ENCODE measurements at regions not wholly inside any gene's neighbourhood (a gene's known extent, or its start where the extent isn't known, plus 50 kb on each side); places are given as distances from the start of the nearest gene placed in this dataset.

DNA sequence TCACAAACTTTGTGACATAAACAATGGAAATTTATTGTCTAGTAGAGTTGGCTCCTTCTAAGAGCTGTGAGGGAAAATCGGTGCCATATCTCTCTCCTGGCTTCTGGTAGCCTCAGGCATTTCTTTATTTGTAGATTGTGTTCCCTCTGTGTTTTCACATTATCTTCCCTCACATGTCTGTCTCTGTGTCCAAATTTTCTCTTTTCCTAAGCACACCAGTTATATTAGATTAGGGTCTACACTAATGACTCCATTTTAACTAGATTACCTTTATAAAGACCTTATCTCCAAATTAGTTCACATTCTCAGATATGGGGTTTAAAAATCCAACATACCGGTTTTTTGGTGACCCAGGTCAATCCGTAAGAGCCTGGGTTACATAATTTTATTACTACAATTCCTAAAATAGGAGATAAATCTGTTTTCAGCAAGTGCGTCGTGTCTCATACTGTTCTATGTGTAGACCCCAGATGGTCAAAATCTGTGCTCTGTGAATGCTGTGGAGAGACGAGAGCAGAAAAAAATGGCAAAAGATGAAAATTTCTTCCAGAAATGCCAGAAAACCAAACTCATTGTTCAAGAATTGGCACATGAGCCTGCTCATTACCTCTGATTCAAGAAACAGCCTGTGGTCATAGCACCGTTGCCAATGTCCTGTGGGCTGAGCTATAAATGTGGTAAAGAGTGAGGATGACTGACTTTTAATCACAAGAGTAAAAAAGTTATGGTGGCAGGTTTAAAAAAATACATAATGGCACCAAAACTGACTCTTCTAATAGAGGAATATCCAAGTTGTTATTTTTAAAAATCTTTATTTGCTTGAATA, 574.7 kb downstream of the PCDH7 start:
- no peak for DNase-seq

DNA sequence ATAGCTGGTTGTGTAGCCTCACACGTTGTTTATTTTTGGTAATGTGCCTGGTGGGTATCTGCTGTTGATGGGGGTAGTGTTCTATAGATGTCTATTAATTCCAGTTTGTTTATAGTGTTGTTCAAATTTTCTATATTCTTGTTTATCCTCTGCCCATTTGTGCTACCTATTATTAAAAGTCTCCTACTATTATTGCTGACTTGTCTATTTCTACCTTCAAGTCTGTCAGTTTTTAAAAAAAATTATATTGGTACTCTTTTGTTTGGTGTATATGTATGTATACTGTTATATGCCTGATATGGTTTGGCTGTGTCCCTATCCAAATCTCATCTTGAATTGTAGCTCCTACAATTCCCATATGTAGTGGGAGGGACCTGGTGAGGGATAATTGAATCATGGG, 578.6 kb downstream of the PCDH7 start:
- no peak for DNase-seq

DNA sequence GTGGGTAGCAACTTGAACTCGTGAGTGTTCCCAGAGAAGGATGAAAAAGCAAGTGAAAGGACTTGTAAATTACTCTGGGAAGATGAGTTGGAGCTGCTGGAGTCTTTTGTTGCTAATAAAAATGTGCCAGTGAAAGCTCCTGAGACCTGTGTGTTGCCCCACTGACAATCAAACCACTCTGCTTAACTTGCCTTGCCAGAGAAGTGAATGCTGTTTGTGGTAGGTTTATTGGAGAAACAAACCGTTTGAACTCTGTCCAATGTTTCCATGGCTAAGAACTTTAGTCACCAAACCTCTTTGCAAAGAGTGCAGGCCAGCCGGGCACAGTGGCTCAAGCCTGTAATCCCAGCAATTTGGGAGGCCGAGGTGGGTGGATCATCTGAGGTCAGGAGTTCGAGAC, 586.9 kb downstream of the PCDH7 start:
- DNase-seq: no peak

DNA sequence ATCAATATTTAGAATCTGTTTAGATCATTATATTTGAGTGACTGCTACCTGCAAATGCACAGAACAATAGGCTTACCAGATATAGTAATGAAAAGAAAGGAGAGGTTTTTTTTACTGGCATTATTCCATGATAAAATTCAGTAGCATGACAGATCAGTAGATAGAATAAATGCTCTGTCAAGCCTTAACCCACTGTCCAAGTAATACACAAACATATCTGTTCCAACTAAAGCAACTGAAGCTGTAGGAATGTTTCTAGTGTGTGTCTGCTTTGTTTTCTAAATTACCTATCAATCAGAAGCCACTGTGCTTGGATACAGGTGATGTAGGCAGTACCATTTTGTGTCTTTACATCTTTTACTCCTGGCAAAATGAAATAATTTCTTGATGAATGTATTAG, 604.6 kb downstream of the PCDH7 start:
- no peak for DNase-seq

DNA sequence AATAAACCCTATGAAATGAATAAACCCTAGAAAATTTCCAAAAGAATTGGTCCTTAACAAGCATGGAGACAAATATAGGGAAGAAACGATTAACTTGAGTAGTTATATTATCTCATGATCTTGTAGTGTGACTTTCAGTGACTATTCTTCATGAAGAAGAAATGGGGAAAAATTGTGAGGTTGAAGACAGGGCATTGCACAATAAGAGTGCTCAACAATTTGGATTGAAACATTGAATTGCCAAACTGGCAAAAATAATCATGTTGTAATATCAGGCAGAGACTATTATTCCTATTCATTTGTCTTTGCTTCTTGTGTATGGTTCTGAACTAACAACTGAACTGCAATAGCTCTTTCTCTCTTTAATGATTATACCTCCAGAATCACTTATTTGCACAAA, 605.1 kb downstream of the PCDH7 start:
- no peak for DNase-seq

DNA sequence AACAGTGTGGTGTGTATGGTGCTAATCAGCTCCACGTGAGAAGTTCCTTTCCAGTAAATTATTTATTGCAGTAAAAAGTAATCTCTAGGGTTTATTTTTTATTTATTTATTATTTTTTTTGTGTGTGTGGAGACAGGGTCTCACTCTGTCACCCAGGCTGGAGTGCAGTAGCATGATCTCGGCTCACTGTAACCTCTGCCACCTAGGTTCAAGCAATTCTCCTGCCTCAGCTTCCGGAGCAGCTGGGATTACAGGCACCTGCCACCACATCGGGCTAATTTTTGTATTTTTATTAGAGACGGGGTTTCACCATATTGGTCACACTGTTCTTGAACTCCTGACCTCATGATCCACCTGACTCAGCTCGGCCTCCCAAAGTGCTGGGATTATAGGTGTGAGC, 606.9 kb downstream of the PCDH7 start:
- no peak for DNase-seq

DNA sequence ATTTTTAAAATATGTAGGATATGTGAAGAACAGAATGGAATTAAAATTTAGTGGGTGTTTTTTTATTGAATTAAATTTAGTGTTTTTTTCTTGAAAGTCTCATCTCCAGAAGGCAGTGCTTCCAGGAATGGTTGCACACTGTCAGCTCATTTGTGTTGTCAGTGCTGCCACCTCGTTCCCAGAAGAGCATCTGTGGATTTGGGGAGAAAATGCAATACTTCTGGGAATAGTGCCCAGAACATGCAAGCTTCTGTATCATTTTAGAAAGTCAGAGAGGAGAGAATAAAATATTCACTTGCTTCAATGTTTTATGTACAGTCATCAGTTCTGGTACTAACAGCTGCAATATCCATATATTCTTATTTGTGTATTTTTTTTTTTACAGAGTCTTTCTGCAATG, 608.8 kb downstream of the PCDH7 start:
- DNase-seq: no peak

DNA sequence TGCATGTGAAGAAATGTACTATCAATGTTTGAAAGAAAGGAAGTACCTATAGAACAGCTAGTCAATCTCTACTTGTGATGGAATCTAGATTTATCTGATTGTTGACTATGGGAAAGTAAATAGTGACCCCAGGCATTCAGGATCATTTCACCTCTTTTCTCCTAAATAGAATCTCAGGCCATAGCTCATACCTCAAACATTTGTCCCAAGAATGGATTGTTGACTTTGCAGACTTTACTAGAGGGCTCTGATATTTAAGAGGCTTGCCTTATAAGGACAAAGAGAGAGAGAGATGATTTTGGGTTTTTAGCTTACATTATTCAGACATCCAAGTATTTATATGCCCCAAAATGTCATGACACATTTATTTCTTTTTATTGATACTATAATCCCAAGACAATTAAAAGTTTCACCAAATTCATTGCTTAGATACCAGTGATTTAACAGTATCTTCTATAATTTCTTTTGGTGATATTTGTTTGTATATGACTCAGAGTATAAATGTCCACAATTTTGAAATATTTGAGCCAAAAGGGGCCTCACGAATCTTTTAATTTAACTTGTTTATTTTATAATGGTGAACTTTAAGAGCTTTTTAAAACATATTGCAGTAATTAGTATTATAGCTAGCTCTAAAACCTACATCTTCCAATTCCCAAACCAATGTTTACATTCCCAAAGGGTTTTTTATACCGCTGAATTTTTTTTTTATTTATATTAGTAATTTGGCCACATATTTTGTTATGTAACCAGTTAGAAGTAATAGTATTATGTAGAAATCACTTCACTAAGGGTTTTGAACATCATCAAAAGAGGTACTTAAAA, 614.1 kb downstream of the PCDH7 start:
- no peak for DNase-seq

DNA sequence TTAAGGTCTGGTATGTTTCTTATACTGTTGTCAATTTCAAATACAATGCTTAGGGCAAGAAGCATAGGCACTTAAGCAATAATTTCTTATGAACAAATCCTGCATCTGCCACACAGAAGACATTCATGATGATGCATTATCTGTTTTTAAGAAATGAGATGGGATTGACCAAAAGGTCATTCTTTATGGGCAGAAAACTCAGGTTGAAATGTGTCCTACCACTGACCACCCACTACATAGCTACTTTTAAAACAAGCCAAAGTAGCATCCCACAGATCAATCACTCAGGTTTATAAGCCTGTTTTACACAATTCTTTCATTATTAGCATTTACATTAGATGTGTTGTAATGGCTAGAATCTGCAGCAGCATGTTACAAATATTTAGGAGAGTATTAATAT, 617.8 kb downstream of the PCDH7 start:
- no peak for DNase-seq

DNA sequence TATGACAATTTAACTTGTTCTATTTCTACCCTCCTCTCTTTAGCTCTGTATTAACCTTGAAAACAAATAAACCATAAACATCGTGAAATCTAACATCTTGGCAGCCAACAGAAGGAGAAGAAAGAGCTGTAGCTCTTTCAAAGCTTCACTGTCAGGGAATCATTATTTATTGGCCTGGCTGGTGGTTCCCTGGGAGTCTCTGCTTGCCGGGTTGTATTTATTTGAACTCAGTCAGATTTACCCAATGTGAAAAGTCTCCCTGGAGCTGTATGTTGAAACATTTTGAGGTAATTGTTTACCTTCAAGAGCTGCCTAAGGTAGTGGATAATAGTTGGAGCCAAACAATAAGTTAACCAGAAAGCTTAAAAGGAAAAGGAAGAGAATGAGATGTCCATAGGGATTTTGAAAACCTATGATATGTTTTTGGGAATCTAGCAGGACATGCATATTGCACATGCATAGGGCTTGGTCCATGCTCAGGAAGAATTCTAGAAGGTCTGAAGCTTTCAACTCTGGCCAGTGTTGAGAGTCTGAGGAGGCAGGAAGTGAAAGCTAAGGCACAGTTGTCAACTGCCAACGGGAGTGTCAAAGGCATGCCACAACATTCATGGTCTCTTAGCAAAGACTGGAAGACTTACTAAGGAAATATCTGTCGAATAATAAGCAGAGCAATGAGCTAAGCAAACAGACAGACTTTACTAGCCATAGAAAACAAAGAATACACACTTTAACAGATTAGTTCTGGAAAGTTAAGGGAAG, 621.6 kb downstream of the PCDH7 start:
- DNase-seq: no peak

DNA sequence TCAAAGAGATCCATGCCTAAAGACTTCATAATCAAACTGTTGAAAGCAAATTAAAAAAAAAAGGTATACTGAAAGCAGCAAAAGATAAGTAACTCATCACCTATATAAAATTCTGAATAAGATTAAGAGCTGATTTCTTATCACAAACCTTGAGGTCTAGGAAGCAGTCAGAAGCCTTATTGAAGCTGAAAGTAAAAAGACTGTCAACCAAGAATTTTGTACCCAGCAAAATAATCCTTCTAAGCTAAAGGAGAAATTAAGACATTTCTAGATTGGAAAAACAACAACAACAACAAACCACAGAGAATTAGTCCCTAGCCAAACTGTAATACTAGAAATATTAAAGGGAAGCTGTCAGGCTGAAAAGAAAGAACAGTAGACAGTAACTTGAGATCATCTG, 622.9 kb downstream of the PCDH7 start:
- DNase-seq: no peak

DNA sequence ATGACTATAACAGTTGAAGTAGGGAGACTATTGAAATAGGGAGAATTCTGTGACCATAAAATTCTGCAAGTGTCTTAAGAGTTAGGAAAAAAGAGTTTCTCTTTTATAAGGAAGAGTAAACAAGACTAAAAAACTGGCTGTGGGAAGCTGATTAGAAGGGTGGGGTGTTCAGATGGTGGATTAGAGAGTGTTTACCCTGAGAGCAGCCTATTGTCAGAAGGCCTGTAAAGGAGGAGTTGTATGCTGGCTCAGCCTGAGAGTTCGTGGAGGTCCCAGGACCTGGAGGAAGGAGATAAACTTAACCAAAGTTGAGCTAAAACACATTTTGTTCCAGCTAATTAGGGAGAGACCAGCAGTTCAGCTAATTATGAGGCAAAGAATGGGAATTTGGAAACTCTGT, 629.7 kb downstream of the PCDH7 start:
- no peak for DNase-seq

DNA sequence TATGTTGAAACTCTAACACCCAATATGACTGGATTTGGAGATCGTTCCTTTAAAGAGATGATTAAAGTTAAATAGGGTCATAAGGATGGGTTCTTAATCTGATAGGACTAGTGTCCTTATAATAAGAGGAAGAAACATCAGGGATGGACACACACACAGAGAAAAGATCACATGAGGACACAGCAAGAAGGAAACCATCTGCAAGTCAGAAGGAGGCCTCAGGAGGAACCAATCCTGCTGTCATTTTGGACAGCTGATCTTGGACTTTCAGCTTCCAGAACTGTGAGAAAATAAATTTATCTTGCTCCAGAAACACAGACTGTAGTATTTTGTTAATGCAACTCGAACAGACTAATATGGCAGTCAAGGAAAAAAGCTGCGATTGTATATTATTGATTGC, 631.5 kb downstream of the PCDH7 start:
- DNase-seq: no peak

DNA sequence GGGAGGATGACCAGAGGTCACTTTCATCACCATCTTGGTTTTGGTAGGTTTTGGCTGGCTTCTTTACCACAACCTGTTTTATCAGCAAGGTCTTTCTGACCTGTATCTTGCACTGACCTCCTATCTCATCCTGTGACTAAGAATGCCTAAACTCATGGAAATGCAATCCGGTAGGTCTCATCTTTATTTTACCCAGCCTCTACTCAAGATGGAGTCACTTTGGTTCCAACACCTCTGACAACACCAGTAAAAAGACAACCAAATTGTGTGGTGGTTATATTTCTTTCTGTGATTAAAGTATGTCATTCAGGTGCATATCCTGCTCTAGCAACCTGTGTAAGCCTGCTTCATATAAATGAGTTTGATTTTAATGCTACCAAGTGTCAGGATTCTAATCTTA, 636.7 kb downstream of the PCDH7 start:
- DNase-seq: no peak

DNA sequence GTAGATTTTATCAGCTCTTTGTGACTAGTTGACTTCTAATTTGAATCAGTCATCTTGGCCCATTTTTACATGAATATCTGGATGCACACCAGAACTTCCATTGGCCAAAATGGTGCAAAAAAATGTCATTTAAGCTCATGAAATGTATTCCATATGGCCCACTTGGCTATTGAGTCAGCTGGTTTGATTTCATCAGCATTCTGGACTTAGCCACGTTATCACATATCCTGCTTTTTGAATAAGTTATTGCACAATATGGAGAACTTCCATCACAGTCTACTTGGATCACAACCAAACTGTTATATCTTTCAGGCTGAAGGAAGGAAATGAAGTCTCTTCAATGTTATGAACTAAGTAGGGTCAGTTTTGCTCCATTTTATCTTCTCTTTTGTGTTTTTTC, 640.6 kb downstream of the PCDH7 start:
- no peak for DNase-seq

DNA sequence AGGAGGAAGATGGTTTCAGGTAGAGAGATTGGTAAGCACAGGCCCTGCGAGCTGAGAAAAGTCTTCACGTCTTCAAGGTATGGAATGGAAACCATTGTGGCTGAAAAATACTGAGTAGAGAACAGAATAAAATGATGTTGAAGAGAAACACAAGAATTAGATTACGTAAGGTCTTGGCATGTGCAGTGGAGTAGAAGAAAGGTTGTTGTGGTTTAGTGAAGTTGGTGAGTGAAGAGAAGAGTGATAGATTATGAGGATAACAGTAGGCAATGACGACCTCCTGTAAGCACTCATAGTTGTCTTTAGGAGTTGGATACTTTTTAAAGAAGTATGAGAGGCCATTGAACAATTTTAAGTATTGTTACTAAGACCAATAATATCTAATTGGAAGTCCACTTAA, 642.6 kb downstream of the PCDH7 start:
- no peak for DNase-seq

DNA sequence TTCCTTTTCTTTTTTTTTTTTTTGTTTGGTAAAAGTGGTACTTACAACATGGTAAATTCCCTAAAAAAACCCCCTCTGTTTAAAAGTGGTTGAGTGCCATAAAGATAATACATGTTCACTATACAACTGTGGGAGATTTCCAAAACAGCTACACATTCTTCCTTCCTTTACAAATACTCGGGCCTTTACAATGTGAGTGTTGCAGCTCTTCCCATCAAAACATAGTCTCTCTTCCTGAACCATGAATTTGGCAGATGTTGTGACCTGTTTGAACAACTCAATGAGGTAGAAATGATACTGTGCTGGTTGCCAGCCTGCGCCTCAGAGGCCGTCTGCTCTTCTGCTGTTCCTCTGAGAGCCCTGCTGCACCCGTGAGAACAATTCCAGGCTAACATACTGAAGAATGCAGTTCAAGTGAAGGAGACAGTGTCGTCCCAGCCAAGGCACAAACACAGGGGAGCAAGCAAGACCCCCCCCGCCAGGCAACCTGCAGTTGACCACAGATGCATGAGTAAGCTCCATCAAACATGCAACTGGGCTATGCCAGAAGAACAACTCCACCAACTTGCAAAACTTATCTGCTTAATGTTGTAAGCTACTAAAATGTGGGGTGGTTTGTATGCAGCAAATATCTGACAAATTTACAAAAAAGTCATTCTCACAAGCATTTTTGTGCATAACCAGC, 645.0 kb downstream of the PCDH7 start:
- no peak for DNase-seq

DNA sequence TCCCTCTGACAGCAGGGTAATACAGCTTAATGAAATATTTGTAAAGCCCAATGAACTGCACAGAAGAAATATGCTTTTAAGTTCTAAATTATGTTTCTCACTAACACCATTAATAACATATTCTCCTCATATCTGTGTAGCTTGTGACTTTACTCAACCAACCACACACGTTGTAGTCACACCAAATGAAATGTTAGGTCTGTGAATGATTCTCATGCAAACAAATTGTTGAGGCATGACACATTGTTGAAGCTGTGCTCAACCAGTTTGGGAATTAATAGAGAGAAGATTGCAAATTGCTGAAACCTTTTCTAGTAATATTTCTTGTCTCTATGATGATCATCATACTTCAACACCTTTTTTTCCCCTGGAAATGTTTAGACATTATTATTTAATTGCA, 645.9 kb downstream of the PCDH7 start:
- DNase-seq: no peak

DNA sequence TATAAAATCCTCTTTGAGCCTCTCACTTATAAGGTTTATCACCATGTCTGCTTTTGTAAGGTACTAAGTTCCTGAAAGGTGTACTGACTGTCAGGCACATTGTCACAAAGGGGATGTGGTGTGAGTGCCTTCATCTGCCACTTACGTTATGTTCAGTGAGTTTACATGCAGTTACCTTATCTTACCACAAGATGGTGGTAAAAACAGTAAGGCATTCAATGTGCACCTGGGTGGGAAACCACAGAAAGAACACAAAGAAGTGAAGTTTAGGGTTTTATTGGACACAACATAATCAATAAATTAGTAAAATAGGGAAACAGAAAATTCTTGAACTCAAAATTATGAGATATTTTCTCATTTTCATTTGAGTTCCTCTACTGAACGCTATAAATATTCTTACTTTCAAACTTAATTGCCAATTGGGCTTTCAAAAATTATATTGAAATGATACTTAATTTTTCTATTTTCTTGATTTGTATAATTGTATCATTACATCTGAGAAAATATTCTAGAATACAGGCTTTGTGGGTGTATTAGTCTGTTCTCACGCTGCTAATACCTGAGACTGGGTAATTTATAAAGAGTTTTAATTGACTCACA, 650.8 kb downstream of the PCDH7 start:
- DNase-seq: no peak

DNA sequence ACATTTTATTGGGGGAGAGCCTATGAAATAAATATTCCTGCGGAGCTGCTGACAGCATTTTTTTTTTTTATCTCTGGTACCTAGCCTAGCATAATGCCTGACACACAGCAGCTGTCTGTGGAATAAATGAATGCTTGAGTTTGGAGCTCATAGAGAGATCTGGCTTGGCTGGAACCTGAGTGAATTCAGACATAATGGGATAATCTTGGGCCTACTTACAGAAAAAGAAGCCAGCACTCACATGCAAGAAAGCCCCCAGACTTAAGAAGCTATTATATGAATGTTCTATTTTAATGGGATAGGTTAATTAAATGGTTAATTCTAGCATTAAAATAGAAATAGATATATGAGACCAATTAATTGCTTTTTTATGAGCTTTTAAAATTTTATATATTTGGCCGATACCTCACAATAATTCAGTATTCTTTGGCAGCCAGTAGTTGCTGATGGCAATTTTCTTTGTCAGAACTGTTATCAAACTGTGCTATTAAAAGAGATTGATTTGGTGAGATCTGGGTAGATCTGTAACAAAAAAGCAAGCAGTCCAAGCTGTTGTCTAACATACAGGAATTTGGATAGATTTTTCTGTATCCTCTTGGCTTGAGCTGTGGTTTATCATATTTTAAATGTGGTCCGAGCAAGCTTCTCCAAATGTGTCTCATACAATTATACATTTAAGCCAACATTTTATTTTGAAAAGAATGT, 654.2 kb downstream of the PCDH7 start:
- no peak for DNase-seq

DNA sequence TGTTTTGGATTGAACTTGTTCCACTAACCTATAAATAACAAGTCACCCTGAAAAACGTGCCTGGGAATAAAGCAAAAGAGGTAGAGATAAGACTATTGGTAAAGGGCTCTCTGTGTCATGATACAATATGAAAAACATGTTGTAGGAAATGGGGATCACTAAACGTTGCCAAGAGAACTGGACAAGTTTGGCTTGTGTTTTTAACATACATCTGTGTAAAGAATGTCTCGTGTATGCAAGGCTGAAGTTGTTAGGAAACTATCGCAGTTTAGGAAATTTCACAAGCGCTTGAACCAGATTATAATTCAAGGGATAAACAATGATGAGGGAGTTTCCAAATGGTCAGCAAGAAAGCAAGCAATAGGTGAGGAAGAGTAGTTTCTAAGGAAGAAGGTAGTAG, 655.8 kb downstream of the PCDH7 start:
- no peak for DNase-seq

DNA sequence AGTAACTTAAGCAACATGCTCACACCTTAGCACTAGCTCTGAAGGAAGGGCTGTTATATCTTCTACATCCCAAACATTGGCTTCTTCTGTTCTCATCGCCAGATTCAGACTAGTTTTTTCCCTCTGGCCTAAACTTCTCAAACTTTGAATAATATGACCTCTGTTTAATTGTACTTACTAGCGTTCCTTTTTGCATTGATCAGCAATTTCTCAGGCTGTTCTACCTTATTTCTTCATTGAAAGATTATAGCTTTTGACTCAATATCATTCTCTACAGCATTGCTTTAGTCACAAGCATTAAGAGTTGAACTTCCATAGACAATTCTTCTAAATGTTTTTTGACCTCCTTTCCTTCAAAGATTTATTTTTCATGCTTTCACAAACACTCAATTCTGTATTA, 659.2 kb downstream of the PCDH7 start:
- DNase-seq: no peak

Data from right forelimb (tissue), 1 donor.